HL-60 (cell line): ENCODE measurements at regions not wholly inside any gene's neighbourhood (a gene's known extent, or its start where the extent isn't known, plus 50 kb on each side); places are given as distances from the start of the nearest gene placed in this dataset.

Experiments used
- DNase-seq, 2 experiments: peaks; one replicate each; pipeline ENCODE4 v3.0.0-alpha.2; 2010 to 2020; ENCODE audit warnings: low read depth in 1 of 2, low spot score in 1 of 2
- H3K27ac ChIP-seq: fragments of 250-450 bp; sonication (Bioruptor Pico); replicated peaks from 2 replicates; pipeline ENCODE4 v1.5.1; 2020; ENCODE audit warnings: mild to moderate bottlenecking, moderate library complexity
- H3K27me3 ChIP-seq: fragments of 250-450 bp; sonication (Bioruptor Pico); 2 replicates; pipeline ENCODE4 v1.5.1; 2021; ENCODE audit warnings: mild to moderate bottlenecking, moderate library complexity; ENCODE audit not compliant: insufficient read depth, poor library complexity, severe bottlenecking
- H3K4me3 ChIP-seq: replicated peaks from 2 replicates; pipeline ENCODE4 v1.5.1; 2011; ENCODE audit warnings: mild to moderate bottlenecking, control low read depth, low read length; ENCODE audit not compliant: insufficient read depth
- GABPA ChIP-seq: IDR thresholded peaks from 2 replicates; pipeline ENCODE4 v1.6.1; 2012; ENCODE audit warnings: low read depth
- POLR2AphosphoS5 ChIP-seq: IDR thresholded peaks from 2 replicates; pipeline ENCODE4 v1.6.1; 2012; ENCODE audit warnings: low read depth
- SPI1 ChIP-seq: IDR thresholded peaks from 2 replicates; pipeline ENCODE4 v1.6.1; 2012; ENCODE audit warnings: low read depth, mild to moderate bottlenecking, borderline replicate concordance
- TF ChIP-seq, protein P1 (sequence below): IDR thresholded peaks from one replicate; pipeline ENCODE4 v1.5.1; 2011; ENCODE audit warnings: low read length, control low read depth, inconsistent platforms; ENCODE audit not compliant: insufficient read depth
- TF ChIP-seq, protein P2 (sequence below): IDR thresholded peaks from 2 replicates; pipeline ENCODE4 v1.6.1; 2012; ENCODE audit warnings: low read depth; ENCODE audit not compliant: insufficient replicate concordance

DNA sequence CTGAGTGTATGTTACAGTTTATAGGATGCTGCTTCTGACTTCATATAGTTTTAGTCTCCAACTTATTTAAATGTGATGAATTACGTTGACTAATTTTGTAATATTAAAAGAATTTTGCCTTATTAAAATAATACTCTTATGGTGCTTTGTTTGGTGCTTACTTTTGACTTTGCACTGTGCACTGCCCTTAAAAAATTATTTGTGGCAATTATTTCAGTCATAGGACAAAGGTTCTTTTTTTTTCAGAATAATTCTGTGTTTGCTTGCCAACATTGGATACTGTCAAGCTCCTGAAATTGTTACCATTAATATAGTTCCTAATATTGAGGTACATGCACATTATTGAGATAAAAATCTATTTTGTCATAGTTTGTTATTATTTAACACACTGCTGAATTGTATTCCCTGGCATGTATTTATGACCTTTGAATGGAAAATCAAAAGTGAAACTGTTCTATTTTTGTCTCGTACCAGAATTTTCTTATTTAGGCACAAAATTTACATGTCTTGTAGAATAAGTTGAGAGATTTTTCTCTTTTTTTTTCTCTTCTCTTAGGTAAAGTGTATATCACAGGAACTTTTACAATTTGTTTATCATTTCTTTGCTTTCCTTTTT lies 572.8 kb upstream of the KLHL29 start:
- H3K27me3 ChIP-seq: no peaks in the 10 kb centered on the region
- H3K4me3 ChIP-seq: no peak overlapping the region
- TF ChIP-seq, protein P1, sequence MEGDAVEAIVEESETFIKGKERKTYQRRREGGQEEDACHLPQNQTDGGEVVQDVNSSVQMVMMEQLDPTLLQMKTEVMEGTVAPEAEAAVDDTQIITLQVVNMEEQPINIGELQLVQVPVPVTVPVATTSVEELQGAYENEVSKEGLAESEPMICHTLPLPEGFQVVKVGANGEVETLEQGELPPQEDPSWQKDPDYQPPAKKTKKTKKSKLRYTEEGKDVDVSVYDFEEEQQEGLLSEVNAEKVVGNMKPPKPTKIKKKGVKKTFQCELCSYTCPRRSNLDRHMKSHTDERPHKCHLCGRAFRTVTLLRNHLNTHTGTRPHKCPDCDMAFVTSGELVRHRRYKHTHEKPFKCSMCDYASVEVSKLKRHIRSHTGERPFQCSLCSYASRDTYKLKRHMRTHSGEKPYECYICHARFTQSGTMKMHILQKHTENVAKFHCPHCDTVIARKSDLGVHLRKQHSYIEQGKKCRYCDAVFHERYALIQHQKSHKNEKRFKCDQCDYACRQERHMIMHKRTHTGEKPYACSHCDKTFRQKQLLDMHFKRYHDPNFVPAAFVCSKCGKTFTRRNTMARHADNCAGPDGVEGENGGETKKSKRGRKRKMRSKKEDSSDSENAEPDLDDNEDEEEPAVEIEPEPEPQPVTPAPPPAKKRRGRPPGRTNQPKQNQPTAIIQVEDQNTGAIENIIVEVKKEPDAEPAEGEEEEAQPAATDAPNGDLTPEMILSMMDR: no peak
- TF ChIP-seq, protein P2, sequence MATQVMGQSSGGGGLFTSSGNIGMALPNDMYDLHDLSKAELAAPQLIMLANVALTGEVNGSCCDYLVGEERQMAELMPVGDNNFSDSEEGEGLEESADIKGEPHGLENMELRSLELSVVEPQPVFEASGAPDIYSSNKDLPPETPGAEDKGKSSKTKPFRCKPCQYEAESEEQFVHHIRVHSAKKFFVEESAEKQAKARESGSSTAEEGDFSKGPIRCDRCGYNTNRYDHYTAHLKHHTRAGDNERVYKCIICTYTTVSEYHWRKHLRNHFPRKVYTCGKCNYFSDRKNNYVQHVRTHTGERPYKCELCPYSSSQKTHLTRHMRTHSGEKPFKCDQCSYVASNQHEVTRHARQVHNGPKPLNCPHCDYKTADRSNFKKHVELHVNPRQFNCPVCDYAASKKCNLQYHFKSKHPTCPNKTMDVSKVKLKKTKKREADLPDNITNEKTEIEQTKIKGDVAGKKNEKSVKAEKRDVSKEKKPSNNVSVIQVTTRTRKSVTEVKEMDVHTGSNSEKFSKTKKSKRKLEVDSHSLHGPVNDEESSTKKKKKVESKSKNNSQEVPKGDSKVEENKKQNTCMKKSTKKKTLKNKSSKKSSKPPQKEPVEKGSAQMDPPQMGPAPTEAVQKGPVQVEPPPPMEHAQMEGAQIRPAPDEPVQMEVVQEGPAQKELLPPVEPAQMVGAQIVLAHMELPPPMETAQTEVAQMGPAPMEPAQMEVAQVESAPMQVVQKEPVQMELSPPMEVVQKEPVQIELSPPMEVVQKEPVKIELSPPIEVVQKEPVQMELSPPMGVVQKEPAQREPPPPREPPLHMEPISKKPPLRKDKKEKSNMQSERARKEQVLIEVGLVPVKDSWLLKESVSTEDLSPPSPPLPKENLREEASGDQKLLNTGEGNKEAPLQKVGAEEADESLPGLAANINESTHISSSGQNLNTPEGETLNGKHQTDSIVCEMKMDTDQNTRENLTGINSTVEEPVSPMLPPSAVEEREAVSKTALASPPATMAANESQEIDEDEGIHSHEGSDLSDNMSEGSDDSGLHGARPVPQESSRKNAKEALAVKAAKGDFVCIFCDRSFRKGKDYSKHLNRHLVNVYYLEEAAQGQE: no peak
- TF ChIP-seq SPI1: no peak
- DNase-seq: no peak
- H3K27ac ChIP-seq: no peak overlapping the region

DNA sequence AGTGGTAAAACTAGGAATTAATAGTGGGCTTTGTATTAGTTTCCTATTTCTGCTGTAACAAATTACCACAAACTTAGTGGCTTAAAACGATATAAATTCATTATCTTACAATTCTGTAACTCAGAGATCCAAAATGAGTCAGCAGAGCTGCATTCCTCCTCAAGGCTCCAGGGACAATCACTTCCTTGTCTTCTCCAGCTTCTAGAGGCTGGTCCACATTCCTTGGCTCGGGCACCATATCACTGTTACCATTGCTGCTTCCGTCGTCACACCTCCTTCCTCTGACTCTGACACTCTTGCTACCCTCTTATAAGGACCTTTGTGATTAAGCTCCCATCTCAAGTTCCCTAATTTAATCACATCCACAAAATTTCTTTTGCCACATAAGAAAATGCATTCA lies 567.8 kb upstream of the KLHL29 start:
- Histone ChIP-seq H3K4me3 (no peak overlapping the region), H3K27ac (no peak overlapping the region), H3K27me3 (no peaks in the 10 kb centered on the region)
- TF ChIP-seq SPI1 (no peak), POLR2AphosphoS5 (no peak), GABPA (no peak)
- TF ChIP-seq, protein P1: no peak
- TF ChIP-seq, protein P2: no peak
- no peak for DNase-seq

GRCh38 chr2:22821458-22821857 lies 563.5 kb upstream of the KLHL29 start:
- Histone ChIP-seq H3K27me3 (no peaks in the 10 kb centered on the region), H3K4me3 (no peak overlapping the region), H3K27ac (no peak overlapping the region)
- no peak for DNase-seq
- TF ChIP-seq POLR2AphosphoS5: no peak
- TF ChIP-seq, protein P2: no peak
- TF ChIP-seq, protein P1: no peak
- no peak for TF ChIP-seq SPI1
- no peak for TF ChIP-seq GABPA
